ENCODE measurements at regions not wholly inside any gene's neighbourhood (a gene's known extent, or its start where the extent isn't known, plus 50 kb on each side); places are given as distances from the start of the nearest gene placed in this dataset.

DNA sequence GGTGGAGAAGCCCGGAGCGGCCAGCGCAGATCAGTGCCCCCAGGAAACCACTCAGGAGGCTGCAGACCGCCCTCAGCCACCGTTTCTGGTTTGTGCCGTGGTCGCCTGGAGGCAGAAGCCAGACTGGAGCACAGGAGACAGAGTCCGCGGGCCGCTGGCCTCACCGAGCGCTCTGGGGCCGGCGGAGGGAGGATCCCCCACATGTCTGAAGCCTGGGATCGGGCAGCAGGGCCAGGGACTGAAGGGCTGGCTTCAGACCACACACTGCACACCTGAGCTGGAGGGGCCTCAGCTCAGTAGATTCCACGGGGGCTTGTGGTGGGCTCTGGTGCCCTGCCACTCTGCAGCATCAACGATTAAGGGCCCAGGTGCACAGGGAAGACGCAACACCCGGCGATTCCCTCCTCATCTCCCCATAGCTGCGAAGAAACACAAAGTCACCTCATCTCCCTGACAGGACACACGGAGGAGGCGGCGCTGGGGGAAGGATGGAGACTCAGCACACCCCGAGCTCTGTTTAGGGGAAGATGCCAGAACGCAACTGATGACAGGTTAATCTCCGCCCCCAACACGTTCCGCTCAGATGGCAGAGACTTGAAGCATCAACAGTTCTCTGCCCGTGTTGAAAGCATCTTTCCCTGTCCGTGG lies 408.1 kb downstream of the GALR1 start:
- TF ChIP-seq, protein P1, sequence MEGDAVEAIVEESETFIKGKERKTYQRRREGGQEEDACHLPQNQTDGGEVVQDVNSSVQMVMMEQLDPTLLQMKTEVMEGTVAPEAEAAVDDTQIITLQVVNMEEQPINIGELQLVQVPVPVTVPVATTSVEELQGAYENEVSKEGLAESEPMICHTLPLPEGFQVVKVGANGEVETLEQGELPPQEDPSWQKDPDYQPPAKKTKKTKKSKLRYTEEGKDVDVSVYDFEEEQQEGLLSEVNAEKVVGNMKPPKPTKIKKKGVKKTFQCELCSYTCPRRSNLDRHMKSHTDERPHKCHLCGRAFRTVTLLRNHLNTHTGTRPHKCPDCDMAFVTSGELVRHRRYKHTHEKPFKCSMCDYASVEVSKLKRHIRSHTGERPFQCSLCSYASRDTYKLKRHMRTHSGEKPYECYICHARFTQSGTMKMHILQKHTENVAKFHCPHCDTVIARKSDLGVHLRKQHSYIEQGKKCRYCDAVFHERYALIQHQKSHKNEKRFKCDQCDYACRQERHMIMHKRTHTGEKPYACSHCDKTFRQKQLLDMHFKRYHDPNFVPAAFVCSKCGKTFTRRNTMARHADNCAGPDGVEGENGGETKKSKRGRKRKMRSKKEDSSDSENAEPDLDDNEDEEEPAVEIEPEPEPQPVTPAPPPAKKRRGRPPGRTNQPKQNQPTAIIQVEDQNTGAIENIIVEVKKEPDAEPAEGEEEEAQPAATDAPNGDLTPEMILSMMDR (optimal IDR thresholded peaks at IDR 0.05 in 1 of 3, IDR thresholded peaks at IDR 0.05 in 1 of 3, conservative IDR thresholded peaks at IDR 0.05 in 1 of 3; ENCODE audit: extremely low read depth in 1 of 3, insufficient read depth in 2 of 3, low read length in 3 of 3) = no peak
- TF ChIP-seq EZH2 (IDR thresholded peaks at IDR 0.05; ENCODE audit: low read length) = no peak

Measured in keratinocyte (primary cell).